A673 (cell line): ENCODE measurements at regions not wholly inside any gene's neighbourhood (a gene's known extent, or its start where the extent isn't known, plus 50 kb on each side); places are given as distances from the start of the nearest gene placed in this dataset.

Experiments
- CTCF ChIP-seq: fragments of 300-800, 200-600 bp; sonication (generic); conservative IDR thresholded peaks from 2 replicates; pipeline ENCODE4 v1.5.1; 2017; ENCODE audit warnings: low read depth, mild to moderate bottlenecking, antibody characterized with exemption, low read length, moderate library complexity, mixed read lengths
- EZH2 ChIP-seq: fragments of 200-600 bp; sonication (generic); IDR thresholded peaks from 2 replicates; pipeline ENCODE4 v1.6.1; 2017; ENCODE audit warnings: borderline replicate concordance, low read depth, mild to moderate bottlenecking, mixed read lengths, antibody characterized with exemption, low read length; ENCODE audit not compliant: poor library complexity, severe bottlenecking

GRCh38 chr1:47498551-47498950 lies 60.7 kb downstream of the FOXD2 start:
- no peak for TF ChIP-seq CTCF
- TF ChIP-seq EZH2, result no peak
